Cardiac muscle cell (in vitro differentiated cells and primary cell): ENCODE measurements at regions not wholly inside any gene's neighbourhood (a gene's known extent, or its start where the extent isn't known, plus 50 kb on each side); places are given as distances from the start of the nearest gene placed in this dataset.

Experiments
- DNase-seq, 2 donors: peaks; one replicate each; pipeline versions ENCODE4 v3.0.0 to v3.0.0-alpha.2; 2010 to 2017; ENCODE audit warnings: low read depth in 1 of 2, low spot score in 1 of 2
- H3K27ac ChIP-seq: fragments of 200-600 bp; sonication (generic); 2 replicates; pipeline ENCODE4 v1.5.1; 2016
- H3K27me3 ChIP-seq: fragments of 200-600 bp; sonication (generic); 2 replicates; pipeline ENCODE4 v1.6.0; 2016; ENCODE audit warnings: control low read depth
- H3K36me3 ChIP-seq: fragments of 200-600 bp; sonication (generic); 2 replicates; pipeline ENCODE4 v1.5.1; 2016; ENCODE audit warnings: control low read depth
- H3K4me1 ChIP-seq: fragments of 200-600 bp; sonication (generic); 2 replicates; pipeline ENCODE4 v1.8.1; 2017; ENCODE audit warnings: low read depth, mild to moderate bottlenecking, mixed run types
- H3K4me3 ChIP-seq: fragments of 200-600 bp; sonication (generic); 2 replicates; pipeline ENCODE4 v1.5.1; 2016; ENCODE audit warnings: mild to moderate bottlenecking
- H3K9me3 ChIP-seq: fragments of 200-600 bp; sonication (generic); 2 replicates; pipeline ENCODE4 v1.5.1; 2017; ENCODE audit warnings: low read depth, mild to moderate bottlenecking, control low read depth
- TF ChIP-seq, protein P1 (sequence below): IDR thresholded peaks from 2 replicates; pipeline ENCODE4 v1.5.1; 2012; ENCODE audit warnings: low read depth, mild to moderate bottlenecking, low read length

DNA sequence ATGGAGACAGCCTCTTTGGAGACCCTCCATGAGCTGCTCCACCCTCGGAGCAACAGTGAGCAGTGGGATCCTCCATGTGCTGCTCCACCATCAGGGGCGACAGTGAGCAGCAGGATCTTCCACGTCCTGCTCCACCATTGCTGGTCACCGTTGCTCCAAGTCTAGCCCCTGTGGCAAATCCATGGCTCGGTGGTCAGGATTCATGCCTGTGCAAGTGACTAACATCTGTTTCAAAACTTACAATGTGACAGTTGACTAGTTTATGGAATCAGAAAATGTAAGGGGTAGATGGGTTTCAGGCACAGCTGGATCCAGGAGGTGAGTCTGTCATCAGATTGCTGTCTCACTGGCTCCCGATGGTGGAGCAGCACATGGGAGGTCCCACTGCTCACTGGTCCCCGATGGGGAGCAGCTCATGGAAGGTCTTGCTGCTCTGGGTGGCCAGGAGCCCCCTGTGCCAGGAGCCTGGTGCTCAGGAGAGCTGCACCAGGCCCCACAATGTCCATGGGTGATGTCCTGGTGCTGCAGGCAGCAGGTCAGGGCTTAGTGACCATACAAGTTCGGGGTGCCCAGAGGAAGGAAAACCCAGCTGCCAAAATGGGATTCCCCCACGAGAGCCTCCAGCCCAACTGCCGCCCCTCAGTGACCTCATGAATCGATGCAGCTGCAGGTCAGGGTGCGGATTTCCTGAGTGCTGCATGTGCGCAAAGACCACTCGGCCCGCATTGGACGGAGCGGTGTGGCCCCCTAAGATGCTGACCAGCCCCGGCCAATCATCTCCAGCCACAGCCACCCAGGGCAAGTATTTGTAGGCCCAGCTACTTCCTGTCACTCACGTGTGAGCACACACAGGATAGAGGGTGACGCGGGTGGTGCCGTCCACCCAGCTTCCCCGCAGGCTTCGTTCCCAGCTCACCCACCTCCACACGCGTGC is 116.5 kb upstream of the OTOS start:
- no peaks in the 10 kb centered on the region for H3K9me3 ChIP-seq
- H3K4me1 ChIP-seq, result no peaks in the 10 kb centered on the region
- no peak for DNase-seq
- no peaks in the 10 kb centered on the region for H3K27me3 ChIP-seq
- no peaks in the 10 kb centered on the region for H3K36me3 ChIP-seq
- TF ChIP-seq, protein P1, sequence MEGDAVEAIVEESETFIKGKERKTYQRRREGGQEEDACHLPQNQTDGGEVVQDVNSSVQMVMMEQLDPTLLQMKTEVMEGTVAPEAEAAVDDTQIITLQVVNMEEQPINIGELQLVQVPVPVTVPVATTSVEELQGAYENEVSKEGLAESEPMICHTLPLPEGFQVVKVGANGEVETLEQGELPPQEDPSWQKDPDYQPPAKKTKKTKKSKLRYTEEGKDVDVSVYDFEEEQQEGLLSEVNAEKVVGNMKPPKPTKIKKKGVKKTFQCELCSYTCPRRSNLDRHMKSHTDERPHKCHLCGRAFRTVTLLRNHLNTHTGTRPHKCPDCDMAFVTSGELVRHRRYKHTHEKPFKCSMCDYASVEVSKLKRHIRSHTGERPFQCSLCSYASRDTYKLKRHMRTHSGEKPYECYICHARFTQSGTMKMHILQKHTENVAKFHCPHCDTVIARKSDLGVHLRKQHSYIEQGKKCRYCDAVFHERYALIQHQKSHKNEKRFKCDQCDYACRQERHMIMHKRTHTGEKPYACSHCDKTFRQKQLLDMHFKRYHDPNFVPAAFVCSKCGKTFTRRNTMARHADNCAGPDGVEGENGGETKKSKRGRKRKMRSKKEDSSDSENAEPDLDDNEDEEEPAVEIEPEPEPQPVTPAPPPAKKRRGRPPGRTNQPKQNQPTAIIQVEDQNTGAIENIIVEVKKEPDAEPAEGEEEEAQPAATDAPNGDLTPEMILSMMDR, result peak; percentile 4
- H3K27ac ChIP-seq, result no peak overlapping the region
- no peak overlapping the region for H3K4me3 ChIP-seq

DNA sequence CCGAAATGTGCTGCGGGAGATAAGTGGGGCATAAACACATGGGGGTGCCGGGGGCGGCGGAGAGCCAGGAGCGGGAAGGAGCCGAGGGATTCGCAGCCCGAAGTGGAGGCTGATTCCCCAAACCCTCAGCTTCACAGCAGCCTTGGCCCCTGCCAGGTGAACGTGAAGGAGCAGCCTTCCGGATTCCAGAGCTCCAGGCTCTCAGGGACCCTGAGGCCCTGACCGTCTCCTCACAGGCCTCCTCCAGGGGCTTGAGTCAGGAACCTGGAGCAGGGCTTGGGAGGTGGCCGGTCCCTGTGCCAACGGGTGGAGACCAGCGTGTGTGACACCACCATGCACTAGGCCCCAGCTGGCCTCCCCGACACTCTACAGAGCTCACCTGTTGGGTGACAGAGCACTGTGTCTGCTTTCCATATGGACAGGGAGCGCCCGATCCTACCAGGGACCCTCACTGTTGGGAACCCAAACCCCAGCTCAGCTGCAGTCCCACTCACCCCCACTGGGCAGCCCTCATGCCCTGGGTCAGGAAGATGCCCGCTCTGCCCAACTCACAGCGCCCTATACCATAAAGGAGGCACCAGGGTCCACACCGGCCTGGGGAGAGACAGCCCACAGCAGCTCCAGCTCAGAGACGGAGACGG is 117.6 kb upstream of the OTOS start:
- no peak overlapping the region for H3K4me3 ChIP-seq
- TF ChIP-seq, protein P1, result no peak
- H3K9me3 ChIP-seq, result no peaks in the 10 kb centered on the region
- H3K4me1 ChIP-seq, result no peaks in the 10 kb centered on the region
- no peaks in the 10 kb centered on the region for H3K27me3 ChIP-seq
- H3K36me3 ChIP-seq, result no peaks in the 10 kb centered on the region
- no peak for DNase-seq
- no peak overlapping the region for H3K27ac ChIP-seq

DNA sequence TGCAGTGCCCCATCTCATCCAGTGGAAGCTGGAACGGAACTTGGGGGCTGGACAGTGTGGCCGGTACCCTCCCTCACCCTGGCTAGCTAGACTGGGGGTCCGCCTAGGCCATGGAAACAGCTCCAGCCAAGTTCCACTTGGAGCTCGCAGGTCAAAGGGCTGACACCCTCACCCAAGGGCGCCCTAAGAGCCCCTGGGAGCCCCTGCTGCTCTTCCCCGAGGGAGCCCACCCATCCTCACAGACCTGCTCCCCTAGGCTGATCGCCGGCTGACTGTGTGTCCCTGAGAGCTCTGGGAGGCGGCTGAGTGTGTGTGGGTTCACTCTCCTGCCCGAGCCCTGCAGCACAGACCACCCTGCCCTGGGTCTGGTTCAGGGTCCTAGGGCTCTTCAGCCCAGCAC is 118.2 kb upstream of the OTOS start:
- Histone ChIP-seq H3K9me3 (no peaks in the 10 kb centered on the region), H3K27me3 (no peaks in the 10 kb centered on the region), H3K4me1 (no peaks in the 10 kb centered on the region), H3K27ac (no peak overlapping the region), H3K36me3 (no peaks in the 10 kb centered on the region), H3K4me3 (no peak overlapping the region)
- TF ChIP-seq, protein P1, result no peak
- DNase-seq, result no peak

DNA sequence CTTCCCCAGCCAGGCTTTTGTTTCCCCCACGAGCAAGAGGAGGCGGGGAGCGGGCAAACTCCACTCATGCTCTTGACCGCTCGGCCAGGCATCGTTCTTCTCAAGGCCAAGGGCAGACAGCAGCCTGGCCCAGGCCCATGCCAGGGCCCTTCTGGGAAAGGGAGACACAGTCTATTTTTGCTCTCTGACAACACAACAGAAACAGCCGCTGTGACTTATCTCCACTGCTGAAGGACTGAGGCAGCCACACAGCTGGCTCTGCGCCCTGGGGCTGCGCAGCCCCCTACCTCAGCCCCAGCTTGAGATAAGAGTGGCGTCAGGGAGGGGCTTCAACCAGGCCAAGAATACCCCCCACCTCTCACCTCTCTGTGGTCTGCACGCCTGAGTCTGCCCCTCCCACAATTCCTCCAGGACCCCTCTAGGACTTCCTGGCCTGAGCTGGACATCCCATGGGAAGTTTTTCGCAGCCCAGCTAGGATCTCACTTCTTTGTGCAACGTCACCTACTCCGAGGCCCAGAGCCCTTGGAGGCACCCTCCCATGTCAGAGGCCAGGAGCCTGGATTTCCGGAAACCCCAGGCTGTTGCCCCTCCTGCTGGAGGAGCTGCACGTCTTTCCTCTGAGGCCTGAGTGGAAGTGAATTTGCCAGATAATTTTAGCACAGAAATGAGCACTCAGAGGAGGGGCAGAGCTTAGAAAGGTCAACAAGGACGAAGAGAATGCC is 118.9 kb upstream of the OTOS start:
- Histone ChIP-seq H3K27ac (no peak overlapping the region), H3K27me3 (no peaks in the 10 kb centered on the region), H3K4me3 (no peak overlapping the region), H3K4me1 (no peaks in the 10 kb centered on the region), H3K36me3 (no peaks in the 10 kb centered on the region), H3K9me3 (no peaks in the 10 kb centered on the region)
- DNase-seq, result peak in 1 of 2 donors; percentile 82
- TF ChIP-seq, protein P1, result peak; percentile 37

DNA sequence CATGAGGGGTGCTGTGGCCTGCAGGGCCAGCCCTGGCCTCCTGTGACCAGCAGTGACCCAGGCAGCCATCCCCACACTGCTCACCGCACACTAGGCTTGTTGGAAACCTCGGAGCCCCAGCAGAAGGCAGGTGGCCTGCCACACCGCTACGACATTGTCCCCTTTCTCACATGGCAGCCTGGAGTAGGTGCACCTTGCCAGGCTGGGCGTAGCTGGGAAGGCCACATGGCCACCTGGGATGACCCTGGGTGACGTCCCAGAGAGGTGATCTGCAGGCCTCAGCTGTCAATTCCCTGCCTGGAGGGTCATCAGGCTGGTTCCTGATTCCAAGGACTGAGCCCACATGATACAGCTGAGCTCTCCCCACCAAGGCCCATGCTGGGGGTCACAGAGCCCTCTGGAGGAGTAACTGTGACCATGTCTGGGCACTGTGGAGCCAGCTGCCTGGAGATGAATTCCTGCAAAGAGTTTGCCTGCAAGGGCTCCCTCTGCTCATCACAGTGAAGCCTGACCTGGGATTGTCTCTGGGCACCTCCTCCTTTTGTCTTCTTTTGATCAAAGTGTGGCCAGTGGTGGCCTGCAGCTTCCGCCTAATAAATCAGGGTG is 119.6 kb upstream of the OTOS start:
- no peaks in the 10 kb centered on the region for H3K9me3 ChIP-seq
- H3K27ac ChIP-seq, result no peak overlapping the region
- H3K36me3 ChIP-seq, result no peaks in the 10 kb centered on the region
- TF ChIP-seq, protein P1, result no peak
- no peaks in the 10 kb centered on the region for H3K4me1 ChIP-seq
- H3K27me3 ChIP-seq, result no peaks in the 10 kb centered on the region
- no peak for DNase-seq
- no peak overlapping the region for H3K4me3 ChIP-seq
